ENCODE measurements at regions not wholly inside any gene's neighbourhood (a gene's known extent, or its start where the extent isn't known, plus 50 kb on each side); places are given as distances from the start of the nearest gene placed in this dataset.
"Not testable (repeated sequence)": the region's sequence is repeated elsewhere in the genome, so short reads cannot be mapped to it uniquely, and the experiment has no call there.

- Mint-ChIP-seq H3K27me3 (peaks cover 42% of the 10 kb centered on the region), H3K9me3 (ENCODE audit: low read depth) (peaks cover 6% of the 10 kb centered on the region), H3K36me3 (ENCODE audit: insufficient read depth) (peaks cover 1% of the 10 kb centered on the region), H3K4me3 (ENCODE audit: low read depth) (no peak overlapping the region), H3K4me1 (ENCODE audit: low read depth) (peaks cover 15% of the 10 kb centered on the region), H3K27ac (no peak overlapping the region)
- no peak for TF ChIP-seq CTCF (IDR thresholded peaks at IDR 0.05; ENCODE audit: unreplicated experiment)
- no peak for DNase-seq (ENCODE audit: low spot score, unreplicated experiment)
Observed at GRCh38 chr5:53785924-53786323, 225.5 kb downstream of the NDUFS4 start.

- H3K4me3 Mint-ChIP-seq (ENCODE audit: low read depth) = no peak overlapping the region
- DNase-seq (ENCODE audit: low spot score, unreplicated experiment) = no peak
- H3K27me3 Mint-ChIP-seq = peaks cover 20% of the 10 kb centered on the region
- no peak for TF ChIP-seq CTCF (IDR thresholded peaks at IDR 0.05; ENCODE audit: unreplicated experiment)
- H3K36me3 Mint-ChIP-seq (ENCODE audit: insufficient read depth) = peaks cover 1% of the 10 kb centered on the region
- peaks cover 6% of the 10 kb centered on the region for H3K9me3 Mint-ChIP-seq (ENCODE audit: low read depth)
- no peak overlapping the region for H3K27ac Mint-ChIP-seq
- H3K4me1 Mint-ChIP-seq (ENCODE audit: low read depth) = peaks cover 6% of the 10 kb centered on the region
Observed at GRCh38 chr5:53790026-53790425, 229.6 kb downstream of the NDUFS4 start.

- Mint-ChIP-seq H3K4me3 (ENCODE audit: low read depth) (no peak overlapping the region), H3K27ac (no peak overlapping the region), H3K27me3 (peaks cover 9% of the 10 kb centered on the region), H3K4me1 (ENCODE audit: low read depth) (no peaks in the 10 kb centered on the region), H3K36me3 (ENCODE audit: insufficient read depth) (peaks cover 1% of the 10 kb centered on the region), H3K9me3 (ENCODE audit: low read depth) (peaks cover 6% of the 10 kb centered on the region)
- DNase-seq (ENCODE audit: low spot score, unreplicated experiment) = no peak
- TF ChIP-seq CTCF (IDR thresholded peaks at IDR 0.05; ENCODE audit: unreplicated experiment) = no peak
Observed at GRCh38 chr5:53792338-53792737, 231.9 kb downstream of the NDUFS4 start.

- H3K27me3 Mint-ChIP-seq; H3K36me3 Mint-ChIP-seq (ENCODE audit: insufficient read depth); H3K4me3 Mint-ChIP-seq (ENCODE audit: low read depth); DNase-seq (ENCODE audit: low spot score, unreplicated experiment); H3K27ac Mint-ChIP-seq; H3K4me1 Mint-ChIP-seq (ENCODE audit: low read depth): not testable (repeated sequence)
- peaks cover 16% of the 10 kb centered on the region for H3K9me3 Mint-ChIP-seq (ENCODE audit: low read depth)
Observed at GRCh38 chr5:53799644-53800043, 239.2 kb downstream of the NDUFS4 start.

GRCh38 chr5:53808392-53808791 is 248.0 kb downstream of the NDUFS4 start:
- not testable (repeated sequence) for H3K4me1 Mint-ChIP-seq (ENCODE audit: low read depth); H3K27ac Mint-ChIP-seq; H3K27me3 Mint-ChIP-seq; DNase-seq (ENCODE audit: low spot score, unreplicated experiment); H3K9me3 Mint-ChIP-seq (ENCODE audit: low read depth); H3K4me3 Mint-ChIP-seq (ENCODE audit: low read depth); H3K36me3 Mint-ChIP-seq (ENCODE audit: insufficient read depth)

- no peak for DNase-seq (ENCODE audit: low spot score, unreplicated experiment)
Observed at GRCh38 chr5:53814819-53815218, 254.4 kb downstream of the NDUFS4 start.

More at GRCh38 chr5:53814819-53815218, 254.4 kb downstream of the NDUFS4 start:
- no peak for TF ChIP-seq CTCF (IDR thresholded peaks at IDR 0.05; ENCODE audit: unreplicated experiment)
- H3K4me3 Mint-ChIP-seq (ENCODE audit: low read depth) = no peak overlapping the region
- H3K27ac Mint-ChIP-seq = no peak overlapping the region
- peaks cover 3% of the 10 kb centered on the region for H3K4me1 Mint-ChIP-seq (ENCODE audit: low read depth)
- H3K36me3 Mint-ChIP-seq (ENCODE audit: insufficient read depth) = no peaks in the 10 kb centered on the region
- no peaks in the 10 kb centered on the region for H3K9me3 Mint-ChIP-seq (ENCODE audit: low read depth)
- no peaks in the 10 kb centered on the region for H3K27me3 Mint-ChIP-seq

Data from progenitor cell of endocrine pancreas (in vitro differentiated cells).